Erythroblast (primary cell): ENCODE measurements at regions not wholly inside any gene's neighbourhood (a gene's known extent, or its start where the extent isn't known, plus 50 kb on each side); places are given as distances from the start of the nearest gene placed in this dataset.

Experiments
- GATA1 ChIP-seq: IDR thresholded peaks from 2 replicates; pipeline ENCODE4 v1.6.1; 2011; ENCODE audit warnings: low read depth, mild to moderate bottlenecking, control low read depth, low read length, moderate library complexity
- POLR2A ChIP-seq: IDR thresholded peaks from 2 replicates; pipeline ENCODE4 v1.6.1; 2011; ENCODE audit warnings: mild to moderate bottlenecking, low read length

DNA sequence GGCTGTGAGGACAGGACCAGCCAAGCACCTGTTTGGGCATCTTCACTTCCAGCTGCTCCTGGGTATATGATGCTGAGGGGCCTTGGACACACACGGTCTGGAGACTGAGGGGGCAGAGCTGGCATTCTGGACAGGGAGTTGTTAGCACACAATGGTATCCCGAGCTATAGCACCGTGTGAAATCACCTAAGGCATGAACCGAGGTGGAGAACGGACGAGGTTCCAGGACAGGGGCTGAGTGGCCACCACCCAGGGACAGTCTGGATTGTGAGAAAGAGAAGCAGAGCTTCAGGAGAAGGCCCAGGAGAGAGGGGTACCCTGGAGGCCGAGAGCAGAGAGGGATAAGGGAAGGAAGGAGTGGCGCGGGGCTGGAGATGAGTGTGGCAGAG, 571.8 kb downstream of the TCERG1L start:
- TF ChIP-seq POLR2A (no peak), GATA1 (no peak)
